CD4-positive, alpha-beta memory T cell (primary cell): ENCODE measurements at regions not wholly inside any gene's neighbourhood (a gene's known extent, or its start where the extent isn't known, plus 50 kb on each side); places are given as distances from the start of the nearest gene placed in this dataset.

Source experiments
- CTCF ChIA-PET: fragments of 350-600 bp; sonication (Branson Sonifier 250); formaldehyde crosslinking; loops from one replicate; lab custom pipeline; 2021; ENCODE audit warnings: inconsistent platforms; ENCODE audit not compliant: partially characterized antibody; lab: Charles Lee
- POLR2A ChIA-PET: fragments of 350-600 bp; sonication (Branson Sonifier 250); formaldehyde crosslinking; loops from one replicate; lab custom pipeline; 2021; ENCODE audit not compliant: partially characterized antibody; lab: Charles Lee
- DNase-seq, 5 donors: peaks; one replicate each; pipeline versions ENCODE4 v3.0.0 to v3.0.0-alpha.2; 2020 to 2022; ENCODE audit warnings: mixed read lengths in 1 of 5
- H3K27ac ChIP-seq: one replicate; pipeline ENCODE4 v1.7.0; 2013; ENCODE audit warnings: low read depth, low read length
- H3K27me3 ChIP-seq: 2 replicates; pipeline ENCODE4 v1.7.0; 2013; ENCODE audit warnings: mild to moderate bottlenecking, low read length, moderate library complexity; ENCODE audit not compliant: insufficient read depth
- H3K36me3 ChIP-seq: 2 replicates; pipeline ENCODE4 v1.7.0; 2013; ENCODE audit warnings: mild to moderate bottlenecking, low read length, moderate library complexity; ENCODE audit not compliant: insufficient read depth
- H3K4me1 ChIP-seq: 2 replicates; pipeline ENCODE4 v1.7.0; 2013; ENCODE audit warnings: mild to moderate bottlenecking, low read length, moderate library complexity; ENCODE audit not compliant: insufficient read depth
- H3K4me3 ChIP-seq, 2 donors: one replicate each; pipeline ENCODE4 v1.7.0; 2013; ENCODE audit warnings: low read length in 2 of 2, mild to moderate bottlenecking in 1 of 2
- H3K9me3 ChIP-seq, 2 donors: one replicate each; pipeline ENCODE4 v1.7.0; 2013; ENCODE audit warnings: low read length in 2 of 2, control low read depth in 1 of 2; ENCODE audit not compliant: control insufficient read depth in 1 of 2
- H3K27ac Mint-ChIP-seq, 7 donors: one replicate each; pipeline ENCODE4 v1.8.0; 2020 to 2021; ENCODE audit warnings: mixed read lengths in 7 of 7, mild to moderate bottlenecking in 6 of 7, inconsistent platforms in 3 of 7, moderate library complexity in 3 of 7
- H3K27me3 Mint-ChIP-seq, 2 donors: one replicate each; pipeline ENCODE4 v1.8.0; 2020 to 2021; ENCODE audit warnings: mixed read lengths in 2 of 2
- H3K36me3 Mint-ChIP-seq, 2 donors: one replicate each; pipeline ENCODE4 v1.8.0; 2020 to 2021; ENCODE audit warnings: mixed read lengths in 2 of 2, inconsistent platforms in 1 of 2, mild to moderate bottlenecking in 1 of 2
- H3K4me1 Mint-ChIP-seq, 4 donors: one replicate each; pipeline ENCODE4 v1.8.0; 2020 to 2021; ENCODE audit warnings: mixed read lengths in 4 of 4, mild to moderate bottlenecking in 1 of 4
- H3K4me3 Mint-ChIP-seq, 8 donors: one replicate each; pipeline ENCODE4 v1.8.0; 2020 to 2021; ENCODE audit warnings: mixed read lengths in 8 of 8, mild to moderate bottlenecking in 7 of 8, moderate library complexity in 6 of 8, inconsistent platforms in 3 of 8
- H3K9me3 Mint-ChIP-seq, 8 donors: one replicate each; pipeline ENCODE4 v1.8.0; 2020 to 2021; ENCODE audit warnings: mixed read lengths in 8 of 8, mild to moderate bottlenecking in 5 of 8, inconsistent platforms in 3 of 8, moderate library complexity in 1 of 8
- intact Hi-C: fragments of 100-400 bp; cut with micrococcal nuclease; formaldehyde crosslinking; loops from one replicate; pipeline ENCODE4 v1.15.1; 2023

- H3K36me3 Mint-ChIP-seq = no peaks in the 10 kb centered on the region
- Histone ChIP-seq H3K36me3 (no peaks in the 10 kb centered on the region), H3K9me3 (no peaks in the 10 kb centered on the region), H3K4me1 (no peaks in the 10 kb centered on the region), H3K27me3 (no peaks in the 10 kb centered on the region), H3K27ac (no peak overlapping the region), H3K4me3 (no peak overlapping the region)
- H3K4me1 Mint-ChIP-seq = no peaks in the 10 kb centered on the region
- ChIA-PET CTCF (interaction anchor here (0.9 kb wide), 1 partner anchor 25 kb away, joined by 3 read pairs; no protein-coding TSS in a partner anchor), POLR2A (no interaction called here)
- peaks cover 0 to 3% (median 0%) of the 10 kb centered on the region in 8 donors for H3K9me3 Mint-ChIP-seq
- DNase-seq = no peak
- intact Hi-C loops = no loop called here
- no peaks in the 10 kb centered on the region for H3K27me3 Mint-ChIP-seq
- no peak overlapping the region for H3K27ac Mint-ChIP-seq
- no peak overlapping the region for H3K4me3 Mint-ChIP-seq
Measured at GRCh38 chr9:80004714-80005113, 432.9 kb downstream of the TLE4 start.

- intact Hi-C loops = no loop called here
- no peak overlapping the region for H3K4me3 ChIP-seq
- no peaks in the 10 kb centered on the region for H3K36me3 ChIP-seq
- no peak overlapping the region for H3K27ac Mint-ChIP-seq
- DNase-seq = no peak
- no peaks in the 10 kb centered on the region for H3K9me3 Mint-ChIP-seq
- no peaks in the 10 kb centered on the region for H3K27me3 Mint-ChIP-seq
- no peak overlapping the region for H3K27ac ChIP-seq
- ChIA-PET CTCF (no interaction called here), POLR2A (no interaction called here)
- H3K36me3 Mint-ChIP-seq = no peaks in the 10 kb centered on the region
- H3K4me1 ChIP-seq = no peaks in the 10 kb centered on the region
- no peaks in the 10 kb centered on the region for H3K4me1 Mint-ChIP-seq
- no peak overlapping the region for H3K4me3 Mint-ChIP-seq
- no peaks in the 10 kb centered on the region for H3K27me3 ChIP-seq
- H3K9me3 ChIP-seq = no peaks in the 10 kb centered on the region
Measured at GRCh38 chr9:79990536-79990935, 418.8 kb downstream of the TLE4 start.

- no peaks in the 10 kb centered on the region for H3K4me1 Mint-ChIP-seq
- H3K4me3 Mint-ChIP-seq = no peak overlapping the region
- Histone ChIP-seq H3K4me1 (no peaks in the 10 kb centered on the region), H3K4me3 (no peak overlapping the region), H3K27me3 (no peaks in the 10 kb centered on the region), H3K27ac (no peak overlapping the region), H3K36me3 (no peaks in the 10 kb centered on the region), H3K9me3 (no peaks in the 10 kb centered on the region)
- no peaks in the 10 kb centered on the region for H3K9me3 Mint-ChIP-seq
- H3K36me3 Mint-ChIP-seq = no peaks in the 10 kb centered on the region
- intact Hi-C loops = no loop called here
- ChIA-PET CTCF (no interaction called here), POLR2A (no interaction called here)
- H3K27ac Mint-ChIP-seq = no peak overlapping the region
- no peak for DNase-seq
- H3K27me3 Mint-ChIP-seq = no peaks in the 10 kb centered on the region
Measured at GRCh38 chr9:79989079-79989478, 417.3 kb downstream of the TLE4 start.

- Histone ChIP-seq H3K4me1 (no peaks in the 10 kb centered on the region), H3K9me3 (no peaks in the 10 kb centered on the region), H3K36me3 (no peaks in the 10 kb centered on the region), H3K4me3 (no peak overlapping the region), H3K27me3 (no peaks in the 10 kb centered on the region), H3K27ac (no peak overlapping the region)
- POLR2A ChIA-PET = no interaction called here
- no peak overlapping the region for H3K4me3 Mint-ChIP-seq
- H3K27me3 Mint-ChIP-seq = peaks cover 0 to 2% of the 10 kb centered on the region in 2 donors
- no peaks in the 10 kb centered on the region for H3K9me3 Mint-ChIP-seq
- no peak overlapping the region for H3K27ac Mint-ChIP-seq
- no peak for DNase-seq
- H3K4me1 Mint-ChIP-seq = no peaks in the 10 kb centered on the region
- intact Hi-C loops = no loop called here
- CTCF ChIA-PET = no interaction called here
- no peaks in the 10 kb centered on the region for H3K36me3 Mint-ChIP-seq
Measured at GRCh38 chr9:79988126-79988525, 416.4 kb downstream of the TLE4 start.

GRCh38 chr9:79986437-79986836 lies 414.7 kb downstream of the TLE4 start:
- H3K27ac ChIP-seq = no peak overlapping the region
- H3K36me3 ChIP-seq = no peaks in the 10 kb centered on the region
- no peak overlapping the region for H3K4me3 ChIP-seq
- Mint-ChIP-seq H3K9me3 (peaks cover 0 to 4% (median 0%) of the 10 kb centered on the region in 8 donors), H3K27me3 (peaks cover 2 to 5% of the 10 kb centered on the region in 2 donors), H3K27ac (no peak overlapping the region), H3K36me3 (no peaks in the 10 kb centered on the region), H3K4me1 (no peaks in the 10 kb centered on the region), H3K4me3 (no peak overlapping the region)
- intact Hi-C loops = no loop called here
- no peaks in the 10 kb centered on the region for H3K4me1 ChIP-seq
- ChIA-PET POLR2A (no interaction called here), CTCF (no interaction called here)
- no peaks in the 10 kb centered on the region for H3K9me3 ChIP-seq
- H3K27me3 ChIP-seq = no peaks in the 10 kb centered on the region
- DNase-seq = no peak

GRCh38 chr9:79985772-79986171 lies 414.0 kb downstream of the TLE4 start:
- intact Hi-C loops = no loop called here
- Mint-ChIP-seq H3K4me1 (no peaks in the 10 kb centered on the region), H3K36me3 (no peaks in the 10 kb centered on the region), H3K9me3 (peaks cover 0 to 4% (median 0%) of the 10 kb centered on the region in 8 donors), H3K27me3 (peaks cover 4 to 8% of the 10 kb centered on the region in 2 donors), H3K4me3 (no peak overlapping the region), H3K27ac (no peak overlapping the region)
- no peaks in the 10 kb centered on the region for H3K36me3 ChIP-seq
- no peaks in the 10 kb centered on the region for H3K4me1 ChIP-seq
- no peak for DNase-seq
- H3K4me3 ChIP-seq = no peak overlapping the region
- H3K27ac ChIP-seq = no peak overlapping the region
- ChIA-PET CTCF (no interaction called here), POLR2A (no interaction called here)
- no peaks in the 10 kb centered on the region for H3K27me3 ChIP-seq
- no peaks in the 10 kb centered on the region for H3K9me3 ChIP-seq

GRCh38 chr9:79985264-79985663 lies 413.5 kb downstream of the TLE4 start:
- Histone ChIP-seq H3K36me3 (no peaks in the 10 kb centered on the region), H3K4me1 (no peaks in the 10 kb centered on the region), H3K4me3 (no peak overlapping the region), H3K9me3 (no peaks in the 10 kb centered on the region), H3K27me3 (no peaks in the 10 kb centered on the region), H3K27ac (no peak overlapping the region)
- Mint-ChIP-seq H3K4me3 (no peak overlapping the region), H3K27me3 (peaks cover 5 to 9% of the 10 kb centered on the region in 2 donors), H3K9me3 (peaks cover 0 to 4% (median 0%) of the 10 kb centered on the region in 8 donors), H3K27ac (no peak overlapping the region), H3K36me3 (no peaks in the 10 kb centered on the region), H3K4me1 (no peaks in the 10 kb centered on the region)
- DNase-seq = no peak
- intact Hi-C loops = no loop called here
- ChIA-PET CTCF (interaction anchor here (0.9 kb wide), 1 partner anchor 10 kb away, joined by 3 read pairs; no protein-coding TSS in a partner anchor), POLR2A (no interaction called here)
